DMS 273 (cell line): ENCODE measurements at regions not wholly inside any gene's neighbourhood (a gene's known extent, or its start where the extent isn't known, plus 50 kb on each side); places are given as distances from the start of the nearest gene placed in this dataset.
"Not testable (repeated sequence)": the region's sequence is repeated elsewhere in the genome, so short reads cannot be mapped to it uniquely, and the experiment has no call there.

Experiments used
- DNase-seq: peaks from one replicate; lab custom pipeline; 2025; ENCODE audit not compliant: unreplicated experiment; lab: John Stamatoyannopoulos, UW

DNA sequence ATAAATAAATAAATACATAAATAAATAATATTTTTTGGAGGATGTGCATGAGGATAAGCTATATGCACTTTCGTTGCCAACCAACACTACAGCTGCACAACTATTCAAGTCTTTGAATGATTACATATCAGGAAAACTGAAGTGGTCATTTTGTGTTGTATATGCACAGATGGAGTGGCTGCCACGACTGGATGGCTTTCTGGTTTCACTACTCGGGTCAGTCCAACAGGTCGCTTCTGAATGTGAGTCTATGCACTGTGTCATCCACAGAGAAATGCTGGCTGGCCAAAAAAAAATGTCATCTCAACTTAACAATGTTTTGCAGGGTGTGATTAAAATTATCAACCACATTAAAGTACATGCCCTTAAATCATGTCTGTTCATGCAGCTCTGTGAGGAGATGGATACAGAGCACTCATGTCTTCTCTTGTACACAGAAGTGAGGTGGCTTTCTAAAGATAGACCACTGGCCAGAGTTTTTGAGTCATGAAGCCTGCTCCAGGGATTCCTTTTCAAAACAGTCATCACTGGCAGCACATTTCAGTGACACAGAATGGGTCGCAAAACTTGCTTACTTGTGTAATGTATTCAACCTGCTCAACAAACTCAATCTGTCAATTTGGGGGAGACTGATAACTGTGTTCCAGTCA, 589.8 kb upstream of the CYLC2 start:
- no peak for DNase-seq

DNA sequence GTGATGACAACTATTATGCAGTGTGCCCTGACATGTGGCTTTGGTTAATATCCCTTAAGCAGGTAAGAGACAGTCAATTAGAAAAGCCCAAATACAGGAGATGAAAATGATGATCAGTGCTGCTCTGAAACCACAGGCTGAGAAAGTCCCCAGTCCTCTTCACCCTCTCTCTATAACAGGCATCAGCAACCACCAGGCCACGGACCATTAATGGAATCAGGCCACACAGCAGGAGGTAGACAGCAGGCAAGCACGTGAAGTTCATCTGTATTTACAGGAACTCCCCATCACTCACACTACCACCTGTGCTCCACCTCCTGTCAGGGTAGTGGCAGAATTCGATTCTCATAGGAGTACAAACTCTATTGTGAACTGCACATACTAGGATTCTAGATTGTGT, 591.6 kb upstream of the CYLC2 start:
- DNase-seq, result no peak

DNA sequence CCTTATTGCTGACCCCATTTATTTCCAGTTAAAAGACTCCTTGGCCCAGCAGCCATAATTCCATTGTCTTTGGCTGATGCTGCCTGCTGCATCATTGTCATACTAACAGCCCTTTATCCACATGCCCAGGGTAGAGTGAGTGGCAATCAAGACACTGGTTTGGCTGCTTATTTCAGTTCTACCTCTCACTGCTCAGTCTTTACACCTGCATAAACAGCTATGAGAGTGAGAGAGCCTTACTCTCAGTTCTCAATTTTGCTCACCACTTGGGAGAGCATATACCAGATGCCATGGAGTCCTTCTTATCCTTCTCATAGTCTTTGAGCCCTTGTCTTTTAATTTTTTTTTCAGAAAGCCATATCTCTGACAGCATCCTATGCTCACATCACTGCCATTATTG, 596.9 kb upstream of the CYLC2 start:
- no peak for DNase-seq

DNA sequence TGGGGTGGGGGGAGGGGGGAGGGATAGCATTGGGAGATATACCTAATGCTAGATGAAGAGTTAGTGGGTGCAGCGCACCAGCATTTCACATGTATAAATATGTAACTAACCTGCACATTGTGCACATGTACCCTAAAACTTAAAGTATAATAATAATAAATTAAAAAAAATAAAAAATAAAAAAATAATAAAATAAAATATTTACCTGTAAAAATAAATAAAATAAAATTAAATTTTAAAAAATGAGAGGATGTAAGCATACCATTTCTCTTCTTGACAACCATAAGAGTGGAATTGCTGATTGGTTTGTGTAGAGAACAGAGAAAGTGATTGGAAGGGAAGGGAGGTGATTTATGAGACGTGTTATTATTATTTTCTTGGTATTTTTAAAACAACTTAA, 609.5 kb upstream of the CYLC2 start:
- DNase-seq, result not testable (repeated sequence)

DNA sequence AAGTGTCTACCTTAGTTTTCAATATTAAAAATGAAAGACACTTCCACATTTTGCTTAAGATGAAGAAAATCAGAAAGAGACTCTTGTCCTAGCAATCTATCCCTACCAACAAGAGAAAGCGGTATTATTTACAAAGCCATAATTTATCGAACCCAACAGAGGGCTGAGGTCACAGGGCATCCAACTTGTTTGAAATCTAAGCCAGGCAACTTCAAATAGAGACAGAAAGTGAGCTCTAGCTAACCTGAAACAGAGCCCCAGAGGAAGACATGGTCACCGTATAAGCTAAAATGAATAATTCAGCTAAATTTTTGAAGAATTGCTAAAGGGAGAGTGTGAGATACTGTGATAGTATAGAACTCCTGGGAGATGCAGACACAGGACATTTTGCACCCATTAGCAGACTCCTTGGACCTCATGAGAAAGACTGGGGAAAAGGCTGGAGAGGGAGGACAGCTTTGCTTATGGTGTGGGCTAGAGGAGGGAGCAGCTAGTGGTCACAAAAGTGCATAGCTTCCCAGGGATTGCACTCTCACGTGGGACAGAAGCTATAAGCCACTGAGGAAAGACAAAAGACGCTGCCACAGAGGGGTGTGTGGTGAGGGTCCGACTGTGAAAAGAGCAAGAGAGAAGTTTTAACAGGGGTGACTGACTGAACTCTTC, 624.2 kb upstream of the GRIN3A start:
- no peak for DNase-seq

DNA sequence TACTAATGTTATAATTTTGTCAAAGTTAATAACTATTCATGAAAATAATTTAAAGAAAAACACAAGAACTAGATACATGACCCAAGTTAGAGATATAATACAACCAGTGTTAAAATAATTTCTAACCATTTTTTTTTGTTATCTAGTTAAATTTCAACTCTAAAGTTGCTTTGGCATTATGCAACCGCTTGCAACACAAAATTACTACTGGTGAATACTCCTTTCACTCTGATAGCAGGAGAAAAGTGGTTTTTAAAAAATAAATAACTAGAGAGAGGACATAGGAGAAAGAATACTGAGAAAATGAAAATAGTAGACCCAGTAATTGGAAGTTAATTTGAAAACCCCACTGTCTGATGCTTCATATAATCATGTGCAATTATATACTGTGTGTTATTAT, 622.4 kb upstream of the GRIN3A start:
- DNase-seq, result no peak

DNA sequence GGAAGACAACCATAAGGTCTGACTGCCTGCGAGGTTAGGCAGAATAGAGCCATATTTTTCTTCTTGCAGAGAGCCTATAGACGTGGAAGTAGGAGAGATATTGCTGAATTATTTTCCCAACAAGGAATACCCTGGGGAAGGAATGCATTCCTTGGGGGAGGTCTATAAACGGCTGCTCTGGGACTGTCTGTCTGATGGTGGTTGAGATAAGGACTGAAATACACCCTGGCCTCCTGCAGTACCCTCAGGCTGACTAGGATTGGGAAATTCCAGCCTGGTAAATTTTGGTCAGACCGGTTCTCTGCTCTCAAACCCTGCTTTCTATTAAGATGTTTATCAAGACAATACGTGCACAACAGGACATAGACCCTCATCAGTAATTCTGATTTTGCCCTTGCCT, 617.5 kb upstream of the GRIN3A start:
- no peak for DNase-seq

DNA sequence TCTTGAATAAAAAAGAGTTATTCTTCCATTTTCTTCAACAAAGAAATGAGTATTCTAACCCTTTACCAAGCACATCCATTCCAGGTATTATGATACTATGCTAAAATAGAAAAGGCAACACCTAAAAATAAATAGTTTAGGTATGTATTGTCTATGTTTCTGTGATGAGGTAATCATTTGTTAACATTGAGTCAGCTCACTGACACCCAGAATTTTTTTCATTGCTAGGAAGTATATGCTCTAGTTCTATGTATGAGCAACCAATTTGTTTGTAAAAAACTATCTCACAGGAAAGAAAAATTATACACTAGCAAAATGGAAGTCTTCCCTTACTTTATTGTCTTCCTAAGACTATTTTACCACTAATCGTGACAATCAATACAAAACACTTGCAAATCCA, 615.6 kb upstream of the GRIN3A start:
- DNase-seq, result no peak

DNA sequence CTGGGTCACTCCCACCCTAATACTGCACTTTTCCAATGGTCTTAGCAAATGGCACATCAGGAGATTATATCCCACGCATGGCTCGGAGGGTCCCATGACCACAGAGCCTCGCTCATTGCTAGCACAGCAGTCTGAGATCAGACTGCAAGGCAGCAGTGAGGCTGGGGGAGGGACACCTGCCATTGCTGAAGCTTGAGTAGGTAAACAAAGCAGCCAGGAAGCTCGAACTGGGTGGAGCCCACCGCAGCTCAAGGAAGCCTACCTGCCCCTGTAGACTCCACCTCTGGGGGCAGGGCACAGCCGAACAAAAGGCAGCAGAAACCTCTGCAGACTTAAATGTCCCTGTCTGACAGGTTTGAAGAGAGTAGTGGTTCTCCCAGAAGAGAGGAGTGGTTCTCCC, 599.0 kb upstream of the GRIN3A start:
- not testable (repeated sequence) for DNase-seq

DNA sequence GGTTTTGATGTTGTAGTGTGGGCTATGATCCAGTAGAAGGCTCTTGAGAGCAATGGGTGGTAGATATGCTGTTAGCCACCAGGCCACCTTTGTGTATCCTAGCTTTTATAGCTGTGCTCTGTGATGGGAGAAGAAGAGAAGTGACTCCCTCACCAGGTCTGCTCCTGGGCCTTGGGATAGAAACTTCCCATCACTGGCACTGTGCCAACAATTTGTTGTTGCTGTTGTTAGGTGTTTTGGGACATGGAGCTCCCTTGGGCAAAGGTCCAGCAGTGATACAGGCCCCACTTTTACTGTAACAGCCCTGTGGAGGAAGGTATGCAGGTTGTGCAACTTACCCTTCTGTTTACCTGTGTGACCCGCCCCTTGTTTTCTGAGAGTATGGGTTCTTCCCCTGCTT, 570.9 kb upstream of the GRIN3A start:
- DNase-seq, result no peak

DNA sequence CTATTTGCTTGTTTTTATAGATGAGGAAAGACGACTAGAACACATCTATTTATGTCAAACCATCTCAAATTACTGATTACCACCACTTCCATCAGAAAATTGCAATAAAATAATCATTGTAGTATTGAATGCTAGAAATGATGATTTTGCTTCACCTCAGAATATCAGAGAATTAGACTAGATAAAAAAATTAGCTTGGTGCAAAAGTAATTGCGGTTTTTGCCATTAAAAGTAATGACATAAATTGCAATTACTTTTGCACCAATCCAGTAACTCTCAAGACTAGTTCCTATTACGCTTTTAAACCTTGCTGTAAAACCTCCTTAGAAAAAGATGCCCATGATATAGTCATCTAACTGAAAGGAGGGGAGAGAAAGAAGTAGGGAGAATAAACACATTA, 556.7 kb upstream of the GRIN3A start:
- DNase-seq, result no peak

DNA sequence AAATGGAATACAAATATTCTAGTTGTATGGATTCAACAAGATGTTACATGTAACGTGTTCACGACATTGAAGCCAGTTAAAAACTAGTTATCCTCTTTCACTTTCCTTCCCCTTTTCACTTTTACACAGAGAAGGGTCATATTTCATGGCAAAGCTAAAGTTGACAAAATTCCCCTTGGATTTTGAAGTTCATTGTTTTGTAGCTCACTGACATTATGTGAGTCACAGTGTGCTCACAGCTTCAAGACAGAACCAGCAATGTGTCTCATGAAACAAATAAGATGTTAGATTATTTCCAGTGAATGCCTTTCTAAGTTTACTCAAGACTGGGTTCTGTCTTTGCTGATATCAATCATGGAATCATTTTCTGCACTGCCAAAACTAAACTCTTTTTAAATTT, 535.5 kb upstream of the GRIN3A start:
- DNase-seq, result no peak

DNA sequence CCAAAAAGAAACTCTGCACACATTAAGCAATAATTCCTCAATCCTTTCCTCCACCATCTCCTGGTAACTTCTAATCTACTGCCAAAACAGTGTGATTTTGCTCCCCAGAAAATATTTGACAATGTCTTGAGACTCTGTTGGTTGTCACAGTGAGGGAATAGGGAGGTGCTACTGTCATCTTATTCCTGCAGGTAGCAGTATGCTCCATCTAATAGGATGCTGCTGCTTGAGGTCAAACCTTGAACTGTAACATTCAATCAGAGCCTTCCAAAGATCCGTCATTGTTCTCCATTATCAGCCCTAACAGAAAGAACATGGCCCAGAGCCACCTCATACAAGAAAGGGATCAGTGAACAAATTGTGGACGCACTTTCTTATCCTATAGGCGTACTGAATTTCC, 514.7 kb upstream of the GRIN3A start:
- no peak for DNase-seq

DNA sequence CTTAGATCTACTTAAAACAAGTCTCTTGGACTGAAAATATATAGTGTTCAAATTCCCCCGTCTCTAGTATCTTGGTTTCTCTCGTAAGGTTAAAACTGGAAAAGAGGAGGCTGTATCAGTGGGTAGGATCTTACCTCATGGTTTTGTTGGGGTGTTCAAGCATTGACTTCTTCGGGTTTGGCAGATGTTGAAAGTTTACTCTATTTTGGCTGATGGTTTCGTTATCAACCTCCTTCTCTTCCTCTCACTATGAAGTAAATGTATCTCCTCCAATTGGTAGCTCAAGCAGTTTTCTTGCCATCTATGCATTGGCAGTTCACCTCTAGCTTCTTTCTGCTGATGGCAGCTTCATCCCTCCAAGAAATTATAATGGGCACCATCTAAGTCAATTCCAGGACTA, 506.5 kb upstream of the GRIN3A start:
- DNase-seq, result no peak

DNA sequence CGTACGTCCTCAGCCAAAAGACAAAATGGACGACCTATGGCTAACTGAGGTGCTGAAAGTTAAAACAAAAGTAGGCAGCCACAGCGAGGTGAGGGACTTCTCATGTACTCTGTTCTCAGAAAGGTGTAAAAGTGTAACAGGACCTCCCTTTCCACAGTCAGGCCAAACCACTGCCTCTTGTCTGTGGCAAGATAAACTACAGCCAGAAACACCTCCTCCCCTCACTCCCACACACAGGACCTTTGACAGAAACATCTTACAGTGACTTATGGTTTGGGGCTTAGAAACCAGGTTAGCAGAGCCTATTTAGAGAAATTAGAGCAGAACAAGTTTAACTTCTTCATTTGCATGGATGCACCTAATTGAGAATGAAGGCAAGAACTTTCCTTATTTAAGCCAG, 499.1 kb upstream of the GRIN3A start:
- no peak for DNase-seq

DNA sequence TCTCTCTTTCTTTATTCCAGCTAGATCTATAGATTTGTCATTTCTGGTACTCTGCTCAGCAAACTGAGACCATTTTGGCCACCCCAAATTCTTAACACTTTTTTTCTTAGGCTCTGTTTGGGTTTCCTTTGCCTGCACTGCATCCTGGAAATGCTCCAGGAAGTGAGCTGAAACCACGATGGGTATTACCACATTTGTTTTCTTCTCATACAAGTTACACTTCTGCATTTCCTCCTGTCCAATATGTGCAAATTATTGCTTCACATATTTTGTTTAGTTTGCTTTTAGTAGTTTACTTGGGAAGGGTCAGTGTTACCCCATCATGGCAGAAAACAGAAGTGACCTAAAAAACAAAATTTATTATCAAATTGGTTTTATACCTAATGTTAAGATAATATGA, 498.6 kb upstream of the GRIN3A start:
- DNase-seq, result no peak

DNA sequence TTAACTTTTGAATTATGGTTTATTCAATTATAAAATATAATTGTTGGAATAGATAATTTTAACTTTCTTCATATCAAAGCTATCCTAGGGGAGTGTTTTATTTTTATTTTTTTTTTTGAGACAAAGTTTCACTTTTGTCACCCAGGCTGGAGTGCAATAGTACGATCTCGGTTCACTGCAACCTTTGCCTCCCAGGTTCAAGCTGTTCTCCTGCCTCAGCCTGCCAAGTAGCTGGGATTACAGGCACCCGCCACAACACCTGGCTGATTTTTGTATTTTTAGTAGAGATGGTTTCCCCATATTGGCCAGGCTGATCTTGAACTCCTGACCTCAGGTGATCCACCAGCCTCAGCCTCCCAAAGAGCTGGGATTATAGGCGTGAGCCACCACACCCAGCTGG, 489.0 kb upstream of the GRIN3A start:
- DNase-seq, result not testable (repeated sequence)

DNA sequence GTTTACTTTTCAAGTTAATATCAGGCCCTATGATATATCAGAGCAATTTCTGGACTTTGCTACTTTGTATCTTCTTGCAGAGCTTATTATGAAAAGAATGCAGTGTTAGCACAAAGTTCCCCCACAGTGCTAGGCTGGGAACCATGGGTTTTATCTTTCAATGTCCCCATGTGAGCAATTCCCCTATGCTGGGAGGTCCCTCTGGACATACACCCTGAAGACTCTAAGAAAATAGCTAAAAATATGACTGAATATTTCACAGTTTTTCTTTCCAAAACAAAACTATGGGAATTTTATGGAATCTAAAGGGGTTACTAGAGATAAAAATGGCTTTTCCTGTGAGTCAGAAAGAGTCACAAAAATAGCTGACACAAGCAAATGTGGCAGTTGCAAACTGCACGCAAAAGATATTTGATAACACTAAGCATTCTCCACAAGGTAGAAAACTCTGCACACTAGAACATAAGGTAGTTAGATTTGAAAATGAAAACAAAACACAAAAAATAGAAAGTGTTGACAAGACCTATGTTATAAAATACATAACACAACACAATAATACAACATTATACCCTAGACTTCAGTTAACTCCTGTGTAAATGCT, 487.5 kb upstream of the GRIN3A start:
- DNase-seq, result no peak

DNA sequence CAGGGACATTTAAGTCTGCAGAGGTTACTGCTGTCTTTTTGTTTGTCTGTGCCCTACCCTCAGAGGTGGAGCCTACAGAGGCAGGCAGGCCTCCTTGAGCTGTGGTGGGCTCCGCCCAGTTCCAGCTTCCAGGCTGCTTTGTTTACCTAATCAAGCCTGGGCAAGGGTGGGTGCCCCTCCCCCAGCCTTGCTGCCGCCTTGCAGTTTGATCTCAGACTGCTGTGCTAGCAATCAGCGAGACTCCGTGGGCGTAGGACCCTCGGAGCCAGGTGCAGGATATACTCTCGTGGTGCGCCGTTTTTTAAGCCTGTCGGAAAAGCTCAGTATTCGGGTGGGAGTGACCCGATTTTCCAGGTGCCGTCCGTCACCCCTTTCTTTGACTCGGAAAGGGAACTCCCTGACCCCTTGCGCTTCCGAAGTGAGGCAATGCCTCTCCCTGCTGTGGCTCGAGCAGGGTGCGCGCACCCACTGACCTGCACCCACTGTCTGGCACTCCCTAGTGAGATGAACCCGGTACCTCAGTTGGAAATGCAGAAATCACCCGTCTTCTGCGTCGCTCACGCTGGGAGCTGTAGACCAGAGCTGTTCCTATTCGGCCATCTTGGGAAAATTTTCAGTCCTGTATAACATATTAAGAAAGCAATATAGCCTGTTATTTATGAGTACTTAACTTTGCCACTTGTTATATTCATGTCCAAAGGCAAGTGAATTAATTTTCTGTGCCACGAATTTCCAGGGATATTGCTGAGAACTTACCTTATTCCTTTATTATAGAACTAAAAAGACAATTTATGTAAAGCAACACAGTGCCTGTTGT, 485.1 kb upstream of the GRIN3A start:
- not testable (repeated sequence) for DNase-seq

DNA sequence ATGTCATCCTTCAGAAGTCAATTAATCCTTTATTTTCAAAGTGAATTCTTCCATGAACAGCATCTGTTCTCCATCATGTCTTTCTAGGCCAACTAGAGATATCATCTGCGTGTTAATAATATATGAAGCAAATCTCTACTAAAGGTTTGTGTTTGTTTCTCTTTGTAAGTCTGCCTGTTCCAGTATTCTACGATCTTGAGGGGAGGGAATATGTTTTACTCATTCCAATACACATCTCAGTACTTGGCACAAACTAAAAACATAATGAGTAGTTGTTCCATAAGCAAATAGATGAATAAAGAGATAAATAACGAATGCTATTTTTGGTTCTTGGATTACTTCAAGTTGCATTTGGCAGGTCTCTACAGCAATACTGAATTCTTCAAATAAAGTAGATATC, 470.7 kb upstream of the GRIN3A start:
- DNase-seq, result no peak

DNA sequence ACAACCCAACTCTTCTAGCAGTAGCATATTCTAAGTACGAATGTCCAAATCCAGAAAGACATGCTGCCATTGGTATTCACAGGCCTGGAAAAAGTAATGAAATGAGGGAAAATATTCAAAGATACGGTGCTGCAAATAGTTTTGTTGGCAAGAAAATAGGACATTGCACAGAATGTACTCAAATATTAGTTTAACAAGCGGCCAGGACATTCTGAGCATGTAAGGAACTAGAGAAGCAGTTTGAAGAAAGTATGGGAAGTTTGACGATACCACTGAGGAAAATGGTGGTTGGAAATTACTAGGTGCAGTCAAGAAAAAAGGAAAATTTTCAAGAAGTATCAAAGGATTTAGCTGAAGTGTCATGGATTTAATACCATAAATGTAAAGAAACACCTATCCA, 468.0 kb upstream of the GRIN3A start:
- DNase-seq, result no peak

DNA sequence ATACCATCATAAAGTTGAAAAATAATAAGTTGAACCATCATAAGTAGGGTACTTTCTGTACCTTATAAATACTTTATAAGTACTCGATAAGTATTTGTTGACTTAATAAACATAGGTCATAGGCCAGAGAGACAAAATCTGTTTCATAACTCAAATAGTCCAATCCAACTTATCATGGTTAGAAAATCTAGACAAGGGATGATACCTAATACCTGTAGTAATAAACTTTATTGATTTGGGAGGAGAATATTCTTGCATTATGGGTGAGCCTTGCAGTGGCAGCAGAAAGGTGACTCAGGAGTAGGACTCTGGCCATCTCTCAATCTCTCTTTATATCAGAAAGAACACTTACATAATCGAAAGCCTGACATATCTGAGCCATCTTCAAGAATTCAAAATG, 466.8 kb upstream of the GRIN3A start:
- DNase-seq, result no peak
